Chondrocyte (in vitro differentiated cells): ENCODE measurements at regions not wholly inside any gene's neighbourhood (a gene's known extent, or its start where the extent isn't known, plus 50 kb on each side); places are given as distances from the start of the nearest gene placed in this dataset.

Experiments used
- DNase-seq: peaks from one replicate; pipeline ENCODE4 v3.0.0; 2021; ENCODE audit warnings: mixed read lengths, low spot score
- H3K27ac Mint-ChIP-seq: one replicate; pipeline ENCODE4 v1.8.0; 2021; ENCODE audit warnings: mild to moderate bottlenecking, moderate library complexity, mixed read lengths; ENCODE audit not compliant: unreplicated experiment
- H3K27me3 Mint-ChIP-seq: 2 replicates; pipeline ENCODE4 v1.8.0; 2021; ENCODE audit warnings: low read depth, mixed read lengths
- H3K36me3 Mint-ChIP-seq: 2 replicates; pipeline ENCODE4 v1.8.0; 2021; ENCODE audit warnings: low read depth, mixed read lengths
- H3K4me1 Mint-ChIP-seq: 2 replicates; pipeline ENCODE4 v1.8.0; 2021; ENCODE audit warnings: low read depth, mild to moderate bottlenecking, mixed read lengths
- H3K4me3 Mint-ChIP-seq: one replicate; pipeline ENCODE4 v1.8.0; 2021; ENCODE audit warnings: mild to moderate bottlenecking, moderate library complexity, mixed read lengths; ENCODE audit not compliant: unreplicated experiment
- H3K9me3 Mint-ChIP-seq: 2 replicates; pipeline ENCODE4 v1.8.0; 2021; ENCODE audit warnings: low read depth, mixed read lengths
- TF ChIP-seq, protein P1 (sequence below): fragments of 200-600 bp; sonication (generic); IDR thresholded peaks from 2 replicates; pipeline ENCODE4 v1.5.0; 2021; ENCODE audit warnings: antibody characterized with exemption, mild to moderate bottlenecking, moderate library complexity

DNA sequence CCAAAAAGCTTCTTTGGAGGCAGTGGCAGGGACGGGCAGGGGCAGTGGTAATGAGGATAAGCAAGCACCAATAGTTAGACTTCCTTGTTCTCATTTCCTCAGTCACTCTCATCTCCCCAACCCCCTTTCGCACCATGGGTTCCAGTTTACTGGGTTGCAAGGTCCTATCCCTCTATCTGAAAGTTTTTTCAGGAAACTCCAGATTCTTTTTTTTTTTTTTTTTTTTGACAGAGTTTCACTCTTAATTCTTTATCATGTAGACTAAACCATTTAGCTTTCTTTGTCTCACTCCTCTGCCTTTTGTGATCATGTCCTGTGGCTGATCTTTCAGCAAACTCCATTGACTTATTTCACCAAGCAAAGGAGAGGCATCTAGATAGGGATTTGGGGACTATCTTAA is 51.4 kb upstream of the GMDS start:
- Mint-ChIP-seq H3K27me3 (no peaks in the 10 kb centered on the region), H3K27ac (no peak overlapping the region), H3K4me1 (no peaks in the 10 kb centered on the region), H3K36me3 (peaks cover 33% of the 10 kb centered on the region), H3K4me3 (no peak overlapping the region), H3K9me3 (peaks cover 64% of the 10 kb centered on the region)
- TF ChIP-seq, protein P1, sequence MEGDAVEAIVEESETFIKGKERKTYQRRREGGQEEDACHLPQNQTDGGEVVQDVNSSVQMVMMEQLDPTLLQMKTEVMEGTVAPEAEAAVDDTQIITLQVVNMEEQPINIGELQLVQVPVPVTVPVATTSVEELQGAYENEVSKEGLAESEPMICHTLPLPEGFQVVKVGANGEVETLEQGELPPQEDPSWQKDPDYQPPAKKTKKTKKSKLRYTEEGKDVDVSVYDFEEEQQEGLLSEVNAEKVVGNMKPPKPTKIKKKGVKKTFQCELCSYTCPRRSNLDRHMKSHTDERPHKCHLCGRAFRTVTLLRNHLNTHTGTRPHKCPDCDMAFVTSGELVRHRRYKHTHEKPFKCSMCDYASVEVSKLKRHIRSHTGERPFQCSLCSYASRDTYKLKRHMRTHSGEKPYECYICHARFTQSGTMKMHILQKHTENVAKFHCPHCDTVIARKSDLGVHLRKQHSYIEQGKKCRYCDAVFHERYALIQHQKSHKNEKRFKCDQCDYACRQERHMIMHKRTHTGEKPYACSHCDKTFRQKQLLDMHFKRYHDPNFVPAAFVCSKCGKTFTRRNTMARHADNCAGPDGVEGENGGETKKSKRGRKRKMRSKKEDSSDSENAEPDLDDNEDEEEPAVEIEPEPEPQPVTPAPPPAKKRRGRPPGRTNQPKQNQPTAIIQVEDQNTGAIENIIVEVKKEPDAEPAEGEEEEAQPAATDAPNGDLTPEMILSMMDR = no peak
- no peak for DNase-seq
